Body of pancreas (tissue), 4 donors: ENCODE measurements at regions not wholly inside any gene's neighbourhood (a gene's known extent, or its start where the extent isn't known, plus 50 kb on each side); places are given as distances from the start of the nearest gene placed in this dataset.

Source experiments
- ATAC-seq: fragments of 150-250 bp; one replicate; pipeline ENCODE4 v1.9.1; 2016
- DNase-seq, 4 donors: peaks; one replicate each; pipeline ENCODE4 v3.0.0-alpha.2; 2019
- H3K27ac ChIP-seq, 4 donors: fragments of 200-600 bp; sonication (generic); 1 replicate in 3 of 4; 2 replicates in 1 of 4; pipeline versions ENCODE4 v1.5.1 to v1.6.1; 2016 to 2019; ENCODE audit warnings: mild to moderate bottlenecking in 1 of 4, mixed read lengths in 1 of 4, moderate library complexity in 1 of 4
- H3K27me3 ChIP-seq, 2 donors: fragments of 200-600 bp; sonication (generic); one replicate each; pipeline ENCODE4 v1.6.0; 2016; ENCODE audit warnings: mild to moderate bottlenecking in 1 of 2
- H3K36me3 ChIP-seq, 2 donors: fragments of 200-600 bp; sonication (generic); replicated peaks in 1 of 2; 2 replicates each; pipeline ENCODE4 v1.5.1; 2016; ENCODE audit warnings: low read depth in 2 of 2; ENCODE audit not compliant: insufficient read depth in 1 of 2
- H3K4me1 ChIP-seq: fragments of 200-600 bp; sonication (generic); one replicate; pipeline ENCODE4 v1.6.0; 2016
- H3K4me3 ChIP-seq, 2 donors: fragments of 200-600 bp; sonication (generic); 1 replicate in 1 of 2; 2 replicates in 1 of 2; pipeline ENCODE4 v1.5.1; 2016 to 2019
- H3K9me3 ChIP-seq, 3 donors: fragments of 200-600 bp; sonication (generic); 1 replicate in 2 of 3; 2 replicates in 1 of 3; pipeline ENCODE4 v1.5.1; 2016
- POLR2A ChIP-seq, 3 donors: fragments of 450-650 bp; IDR thresholded peaks; one replicate each; pipeline ENCODE4 v1.6.1; 2016; ENCODE audit warnings: antibody characterized with exemption in 3 of 3, mild to moderate bottlenecking in 2 of 3
- WGBS, 2 donors: methylation state at CpG; one replicate each; pipeline ENCODE4 v1.1.5; 2017; 5-methylcytosine and 5-hydroxymethylcytosine counted together
- intact Hi-C: fragments of 100-400 bp; cut with DNase I; formaldehyde crosslinking; loops from one replicate; pipeline ENCODE4 v1.15.1; 2023
- TF ChIP-seq, protein P1 (sequence below), 7 experiments: fragments of 450-650 bp in 4 of 7; fragments of 200-600 bp in 3 of 7; sonication (generic) in 3 of 7; IDR thresholded peaks; one replicate each; pipeline ENCODE4 v1.5.1; 2016 to 2019; ENCODE audit warnings: antibody characterized with exemption in 7 of 7

GRCh38 chr5:143933451-143933850, 121.5 kb downstream of the HMHB1 start:
- H3K36me3 ChIP-seq, result no peaks in the 10 kb centered on the region
- WGBS, 2 donors, result 54 to 63% methylated on average over 3 of the region's 3 CpGs
- intact Hi-C loops, result no loop called here
- no peaks in the 10 kb centered on the region for H3K4me1 ChIP-seq
- ATAC-seq, result no peak
- no peak for DNase-seq
- peaks cover 0 to 3% (median 0%) of the 10 kb centered on the region in 3 donors for H3K9me3 ChIP-seq
- no peaks in the 10 kb centered on the region for H3K27me3 ChIP-seq
- no peak overlapping the region for H3K27ac ChIP-seq
- TF ChIP-seq, protein P1, sequence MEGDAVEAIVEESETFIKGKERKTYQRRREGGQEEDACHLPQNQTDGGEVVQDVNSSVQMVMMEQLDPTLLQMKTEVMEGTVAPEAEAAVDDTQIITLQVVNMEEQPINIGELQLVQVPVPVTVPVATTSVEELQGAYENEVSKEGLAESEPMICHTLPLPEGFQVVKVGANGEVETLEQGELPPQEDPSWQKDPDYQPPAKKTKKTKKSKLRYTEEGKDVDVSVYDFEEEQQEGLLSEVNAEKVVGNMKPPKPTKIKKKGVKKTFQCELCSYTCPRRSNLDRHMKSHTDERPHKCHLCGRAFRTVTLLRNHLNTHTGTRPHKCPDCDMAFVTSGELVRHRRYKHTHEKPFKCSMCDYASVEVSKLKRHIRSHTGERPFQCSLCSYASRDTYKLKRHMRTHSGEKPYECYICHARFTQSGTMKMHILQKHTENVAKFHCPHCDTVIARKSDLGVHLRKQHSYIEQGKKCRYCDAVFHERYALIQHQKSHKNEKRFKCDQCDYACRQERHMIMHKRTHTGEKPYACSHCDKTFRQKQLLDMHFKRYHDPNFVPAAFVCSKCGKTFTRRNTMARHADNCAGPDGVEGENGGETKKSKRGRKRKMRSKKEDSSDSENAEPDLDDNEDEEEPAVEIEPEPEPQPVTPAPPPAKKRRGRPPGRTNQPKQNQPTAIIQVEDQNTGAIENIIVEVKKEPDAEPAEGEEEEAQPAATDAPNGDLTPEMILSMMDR (IDR thresholded peaks at IDR 0.05), result no peak
- no peak for TF ChIP-seq POLR2A (IDR thresholded peaks at IDR 0.05)
- H3K4me3 ChIP-seq, result no peak overlapping the region

DNA sequence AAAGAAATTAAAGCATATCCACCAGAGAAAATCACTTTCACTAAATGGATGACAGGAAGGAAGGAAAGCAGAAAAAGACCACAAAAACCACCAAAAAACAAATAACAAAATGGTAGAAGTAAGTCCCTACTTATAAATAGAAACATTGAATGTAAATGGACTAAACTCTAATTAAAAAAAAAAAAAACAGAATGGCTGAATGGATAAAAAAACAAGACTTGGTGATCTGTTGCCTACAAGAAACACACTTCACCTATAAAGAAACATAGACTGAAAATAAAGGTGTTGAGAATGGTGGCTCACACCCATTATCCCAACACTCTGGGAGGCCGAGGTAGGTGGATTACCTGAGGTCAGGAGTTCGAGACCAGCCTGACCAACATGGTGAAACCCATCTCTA, 122.9 kb downstream of the HMHB1 start:
- Histone ChIP-seq H3K9me3 (peaks cover 0 to 3% (median 0%) of the 10 kb centered on the region in 3 donors), H3K4me1 (no peaks in the 10 kb centered on the region), H3K27ac (no peak overlapping the region), H3K4me3 (no peak overlapping the region), H3K27me3 (no peaks in the 10 kb centered on the region), H3K36me3 (no peaks in the 10 kb centered on the region)
- ATAC-seq (no peak), DNase-seq (no peak)
- intact Hi-C loops, result no loop called here
- TF ChIP-seq, protein P1 (IDR thresholded peaks at IDR 0.05), result no peak
- no peak for TF ChIP-seq POLR2A (IDR thresholded peaks at IDR 0.05)
- 52 to 59% methylated on average over 2 of the region's 2 CpGs for WGBS, 2 donors

- H3K4me3 ChIP-seq, result no peak overlapping the region
- intact Hi-C loops, result no loop called here
- TF ChIP-seq, protein P1 (IDR thresholded peaks at IDR 0.05), result no peak
- no peak for TF ChIP-seq POLR2A (IDR thresholded peaks at IDR 0.05)
Observed at GRCh38 chr5:143938230-143938629, 126.3 kb downstream of the HMHB1 start.

DNA sequence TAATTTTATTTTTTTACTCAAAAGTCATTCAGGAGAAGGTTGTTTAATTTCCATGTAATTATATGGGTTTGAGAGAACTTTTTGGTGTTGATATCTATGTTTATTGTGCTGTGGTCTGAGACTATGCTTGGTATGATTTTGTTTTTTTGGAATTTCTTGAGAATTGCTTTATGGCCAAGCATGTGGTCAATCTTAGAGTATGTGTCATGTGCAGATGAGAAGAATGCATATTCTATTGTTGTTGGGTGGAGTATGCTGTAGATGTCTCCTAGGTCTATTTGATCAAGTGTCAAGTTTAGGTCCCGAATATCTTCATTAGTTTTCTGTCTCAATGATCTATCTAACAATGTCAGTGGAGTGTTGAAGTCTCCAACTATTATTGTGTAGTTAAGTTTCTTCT, 134.9 kb downstream of the HMHB1 start:
- Histone ChIP-seq H3K27me3 (no peaks in the 10 kb centered on the region), H3K4me3 (no peak overlapping the region), H3K4me1 (no peaks in the 10 kb centered on the region), H3K27ac (no peak overlapping the region), H3K9me3 (peaks cover 0 to 14% (median 0%) of the 10 kb centered on the region in 3 donors), H3K36me3 (no peaks in the 10 kb centered on the region)
- TF ChIP-seq, protein P1 (IDR thresholded peaks at IDR 0.05), result no peak
- TF ChIP-seq POLR2A (IDR thresholded peaks at IDR 0.05), result no peak
- WGBS, 2 donors, result 43 to 48% methylated on average over 1 of the region's 1 CpG
- intact Hi-C loops, result no loop called here
- DNase-seq (no peak), ATAC-seq (no peak)

More at GRCh38 chr5:143938230-143938629, 126.3 kb downstream of the HMHB1 start:
- DNase-seq, result no peak
- Histone ChIP-seq H3K27me3 (no peaks in the 10 kb centered on the region), H3K36me3 (no peaks in the 10 kb centered on the region), H3K9me3 (peaks cover 0 to 4% (median 0%) of the 10 kb centered on the region in 3 donors), H3K27ac (no peak overlapping the region), H3K4me1 (no peaks in the 10 kb centered on the region)
- ATAC-seq, result no peak

GRCh38 chr5:143947313-143947712, 135.4 kb downstream of the HMHB1 start:
- Histone ChIP-seq H3K4me3 (no peak overlapping the region), H3K27ac (no peak overlapping the region), H3K36me3 (no peaks in the 10 kb centered on the region), H3K27me3 (no peaks in the 10 kb centered on the region), H3K9me3 (peaks cover 0 to 14% (median 0%) of the 10 kb centered on the region in 3 donors), H3K4me1 (no peaks in the 10 kb centered on the region)
- ATAC-seq, result no peak
- intact Hi-C loops, result no loop called here
- 43 to 46% methylated on average over 2 of the region's 2 CpGs for WGBS, 2 donors
- DNase-seq, result no peak
- no peak for TF ChIP-seq POLR2A (IDR thresholded peaks at IDR 0.05)
- TF ChIP-seq, protein P1 (IDR thresholded peaks at IDR 0.05), result no peak
